HL-60 (cell line): ENCODE measurements at regions not wholly inside any gene's neighbourhood (a gene's known extent, or its start where the extent isn't known, plus 50 kb on each side); places are given as distances from the start of the nearest gene placed in this dataset.

Experiments used
- CTCF ChIP-seq: IDR thresholded peaks from one replicate; pipeline ENCODE4 v1.5.1; 2011; ENCODE audit warnings: low read length, control low read depth, inconsistent platforms; ENCODE audit not compliant: insufficient read depth
- POLR2AphosphoS5 ChIP-seq: IDR thresholded peaks from 2 replicates; pipeline ENCODE4 v1.6.1; 2012; ENCODE audit warnings: low read depth

- TF ChIP-seq POLR2AphosphoS5 (no peak), CTCF (no peak)
Measured at GRCh38 chr7:9280088-9280487, 846.7 kb downstream of the NXPH1 start.
